Stimulated activated CD4-positive, alpha-beta T cell treated with anti-CD3 and anti-CD28 coated beads, Interleukin-12 subunit alpha, Interleukin-12 subunit beta, amount 100 ng/mL, for 48 hours (primary cell): ENCODE measurements at regions not wholly inside any gene's neighbourhood (a gene's known extent, or its start where the extent isn't known, plus 50 kb on each side); places are given as distances from the start of the nearest gene placed in this dataset.
A peak's percentile ranks its signal among the peaks of the same experiment; 100 is the strongest.
"Not testable (repeated sequence)": the region's sequence is repeated elsewhere in the genome, so short reads cannot be mapped to it uniquely, and the experiment has no call there.

Experiments
- DNase-seq, 3 donors: peaks; one replicate each; pipeline ENCODE4 v3.0.0-alpha.2; 2020; ENCODE audit warnings: low read depth in 2 of 3, low spot score in 1 of 3

GRCh38 chr17:445839-446238 lies 93.2 kb upstream of the RPH3AL start, which contains the start of gene RFLNB:
TSS of gene RFLNB (minus strand) at chr17:445939.
- not testable (repeated sequence) for DNase-seq

GRCh38 chr17:444879-445454 lies 92.4 kb upstream of the RPH3AL start:
- DNase-seq, result no peak

- DNase-seq, result no peak
Measured at GRCh38 chr17:443109-443508, 90.5 kb upstream of the RPH3AL start.

- DNase-seq, result no peak
Measured at GRCh38 chr17:441155-441950, 88.7 kb upstream of the RPH3AL start.

- DNase-seq, result no peak
Measured at GRCh38 chr17:438191-438590, 85.6 kb upstream of the RPH3AL start.

- no peak for DNase-seq
Measured at GRCh38 chr17:437545-437944, 84.9 kb upstream of the RPH3AL start.

GRCh38 chr17:436571-436970 lies 84.0 kb upstream of the RPH3AL start:
- DNase-seq, result no peak

- not testable (repeated sequence) for DNase-seq
Measured at GRCh38 chr17:432471-432870, 79.9 kb upstream of the RPH3AL start.

- DNase-seq, result no peak
Measured at GRCh38 chr17:431494-431893, 78.9 kb upstream of the RPH3AL start.

GRCh38 chr17:429589-429988 lies 77.0 kb upstream of the RPH3AL start:
- no peak for DNase-seq

- no peak for DNase-seq
Measured at GRCh38 chr17:428414-428813, 75.8 kb upstream of the RPH3AL start.

- no peak for DNase-seq
Measured at GRCh38 chr17:427891-428290, 75.3 kb upstream of the RPH3AL start.

GRCh38 chr17:427327-427726 lies 74.7 kb upstream of the RPH3AL start:
- no peak for DNase-seq

GRCh38 chr17:422196-422930 lies 69.8 kb upstream of the RPH3AL start:
- no peak for DNase-seq

- DNase-seq, result no peak
Measured at GRCh38 chr17:420479-421175, 68.0 kb upstream of the RPH3AL start.

GRCh38 chr17:419073-419735 lies 66.6 kb upstream of the RPH3AL start:
- DNase-seq, result no peak

- no peak for DNase-seq
Measured at GRCh38 chr17:418421-418751, 65.8 kb upstream of the RPH3AL start.

- DNase-seq, result no peak
Measured at GRCh38 chr17:417691-418420, 65.2 kb upstream of the RPH3AL start.

GRCh38 chr17:416293-417206 lies 63.9 kb upstream of the RPH3AL start:
- peak in 1 of 3 donors; percentile 38 for DNase-seq
